NCI-H2081 treated with DMSO at 0.1 percent for 48 hours (cell line): ENCODE measurements at regions not wholly inside any gene's neighbourhood (a gene's known extent, or its start where the extent isn't known, plus 50 kb on each side); places are given as distances from the start of the nearest gene placed in this dataset.
"Not testable (repeated sequence)": the region's sequence is repeated elsewhere in the genome, so short reads cannot be mapped to it uniquely, and the experiment has no call there.

ENCODE experiments used
- DNase-seq: peaks from one replicate; lab custom pipeline; 2025; lab: John Stamatoyannopoulos, UW

DNA sequence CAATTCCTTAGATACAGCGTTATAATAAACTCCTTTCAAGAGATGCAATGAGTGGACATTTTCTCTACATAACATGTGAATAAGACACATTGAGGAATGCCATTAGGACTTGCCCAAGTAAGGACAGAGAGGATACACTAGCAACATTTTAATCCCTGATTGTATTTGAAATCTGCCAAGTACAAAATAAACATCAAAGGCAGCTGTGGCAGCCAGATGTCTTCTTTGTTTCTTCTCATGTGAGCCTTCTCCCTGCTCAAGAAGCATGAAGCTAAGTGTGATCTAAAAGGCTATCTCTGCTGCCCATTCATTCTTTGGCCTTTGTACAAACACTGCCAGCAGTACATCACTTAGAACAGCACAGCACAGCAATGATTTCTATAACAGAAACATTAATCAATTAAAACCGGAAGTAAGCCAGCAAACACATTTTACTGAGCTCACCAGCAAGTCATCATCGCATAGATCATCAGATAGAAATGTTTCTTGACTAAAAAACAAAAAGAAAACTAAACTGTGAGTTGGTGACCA, 364.0 kb downstream of the CNTN6 start:
- no peak for DNase-seq

DNA sequence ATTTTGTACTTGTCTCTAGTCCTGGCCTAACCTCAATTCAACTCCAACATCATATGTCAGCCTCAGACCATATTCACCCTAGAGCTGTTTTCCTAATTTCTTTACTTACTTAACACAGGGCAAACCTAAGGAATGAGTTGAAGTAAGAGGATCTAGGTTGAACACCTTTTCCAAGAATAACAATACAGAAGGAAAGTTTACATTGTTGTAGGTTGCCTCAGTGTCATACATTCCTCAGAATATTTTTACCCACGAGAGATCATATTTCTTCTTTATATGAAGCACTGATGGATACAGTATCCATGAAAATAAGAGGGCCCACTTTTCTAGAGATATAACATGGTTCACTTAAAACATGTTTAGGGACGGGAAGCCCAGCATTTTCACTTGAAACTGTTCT, 369.5 kb downstream of the CNTN6 start:
- DNase-seq, result no peak

DNA sequence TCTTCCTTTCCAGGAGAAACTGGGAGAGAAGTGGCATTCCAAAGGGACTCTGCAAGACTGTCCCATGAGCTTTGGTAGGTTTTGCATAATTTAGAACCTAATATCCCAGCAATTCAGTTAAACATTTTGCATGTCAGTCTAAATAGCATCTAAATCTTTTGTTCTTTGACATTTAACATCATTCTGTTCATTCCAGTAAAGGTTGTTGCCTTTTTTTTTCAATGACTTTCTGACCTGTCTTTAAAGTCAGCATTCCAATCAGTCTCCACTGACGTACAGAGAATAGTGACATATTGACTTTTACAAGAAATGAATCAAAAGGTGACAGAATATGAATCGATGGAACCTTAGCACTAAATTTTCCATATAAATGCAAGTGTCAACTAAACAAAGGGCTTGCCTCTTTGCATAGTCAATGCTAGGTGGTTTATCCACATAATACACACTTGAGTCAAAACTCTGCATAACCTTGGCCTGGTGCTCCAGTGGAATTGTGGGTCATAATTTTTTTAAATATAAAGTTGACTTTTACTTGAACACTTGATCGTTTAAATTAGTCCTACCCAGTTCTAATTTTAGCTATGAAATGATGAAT, 370.1 kb downstream of the CNTN6 start:
- no peak for DNase-seq

DNA sequence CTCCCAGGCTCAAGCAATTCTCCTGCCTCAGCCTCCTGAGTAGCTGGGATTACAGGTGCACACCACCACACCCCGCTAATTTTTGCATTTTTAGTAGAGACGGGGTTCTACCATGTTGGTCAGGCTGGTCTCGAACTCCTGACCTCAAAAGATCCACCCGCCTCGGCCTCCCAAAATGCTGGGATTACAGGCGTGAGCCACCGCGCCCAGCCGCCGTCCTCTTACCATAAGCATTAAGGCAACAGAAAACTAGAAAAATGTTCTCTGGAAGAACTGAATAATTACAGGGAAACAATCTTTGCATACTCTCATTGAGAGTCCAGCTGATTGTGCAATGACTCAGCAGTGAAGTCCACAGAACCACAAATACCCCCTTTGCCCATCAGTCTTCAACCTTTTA, 372.3 kb downstream of the CNTN6 start:
- not testable (repeated sequence) for DNase-seq

GRCh38 chr3:1468145-1468544, 375.3 kb downstream of the CNTN6 start:
- DNase-seq, result no peak

DNA sequence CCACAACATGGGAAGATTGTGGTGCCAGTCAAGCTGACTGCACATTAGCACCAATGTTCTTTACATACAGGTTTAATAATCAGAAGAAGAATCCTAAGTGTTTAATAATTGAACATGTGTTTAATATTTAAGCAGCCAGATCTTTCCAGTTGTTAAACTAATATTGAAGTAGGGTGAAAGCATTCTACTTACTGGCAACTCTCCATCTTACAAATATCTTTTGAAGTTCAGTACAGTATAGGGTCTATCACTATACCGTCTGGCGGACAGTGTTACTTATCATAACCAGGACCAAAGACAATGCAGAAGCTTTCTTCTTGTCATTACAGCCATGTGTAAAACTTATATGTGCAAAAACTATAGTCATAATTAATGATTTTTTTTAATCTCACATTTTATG, 376.4 kb downstream of the CNTN6 start:
- DNase-seq, result no peak

GRCh38 chr3:1469687-1470086, 376.9 kb downstream of the CNTN6 start:
- DNase-seq, result no peak

DNA sequence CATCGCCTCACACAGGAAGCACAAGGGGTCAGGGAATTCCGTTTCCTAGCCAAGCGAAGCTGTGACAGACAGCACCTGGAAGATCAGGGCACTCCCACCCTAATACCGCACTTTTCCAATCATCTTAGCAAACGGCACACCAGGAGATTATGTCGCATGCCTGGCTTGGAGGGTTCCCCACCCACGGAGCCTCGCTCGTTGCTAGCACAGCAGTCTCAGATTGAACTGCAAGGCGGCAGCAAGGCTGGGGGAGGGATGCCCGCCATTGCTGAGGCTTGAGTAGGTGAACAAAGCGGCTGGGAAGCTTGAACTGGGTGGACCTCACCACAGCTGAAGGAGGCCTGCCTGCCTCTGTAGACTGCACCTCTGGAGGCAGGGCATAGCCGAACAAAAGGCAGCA, 384.8 kb downstream of the CNTN6 start:
- no peak for DNase-seq

- no peak for DNase-seq
These were observed 402.6 kb downstream of the CNTN6 start for GRCh38 chr3:1495466-1495865.

GRCh38 chr3:1499694-1500093, 406.9 kb downstream of the CNTN6 start:
- DNase-seq, result no peak

- no peak for DNase-seq
These were observed 408.7 kb downstream of the CNTN6 start for GRCh38 chr3:1501406-1502115.

DNA sequence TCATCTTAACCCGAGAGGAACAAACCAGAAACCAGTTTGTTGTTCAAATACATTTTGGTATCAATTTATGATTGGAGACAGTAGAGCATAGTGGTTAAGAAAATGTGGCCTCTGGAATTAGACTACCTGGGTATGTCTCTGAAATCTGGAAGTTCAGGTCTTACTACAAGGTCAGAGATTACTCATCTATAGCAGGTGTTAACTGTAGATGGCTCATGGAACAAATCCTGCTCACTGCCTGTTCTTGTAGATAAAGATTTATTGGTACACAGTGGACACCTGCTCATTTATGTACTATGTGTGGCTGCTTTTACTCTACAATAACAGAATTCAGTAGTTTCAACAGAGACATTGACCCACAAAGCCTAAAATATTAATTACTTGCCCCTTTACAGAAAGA, 413.3 kb downstream of the CNTN6 start:
- DNase-seq, result no peak

DNA sequence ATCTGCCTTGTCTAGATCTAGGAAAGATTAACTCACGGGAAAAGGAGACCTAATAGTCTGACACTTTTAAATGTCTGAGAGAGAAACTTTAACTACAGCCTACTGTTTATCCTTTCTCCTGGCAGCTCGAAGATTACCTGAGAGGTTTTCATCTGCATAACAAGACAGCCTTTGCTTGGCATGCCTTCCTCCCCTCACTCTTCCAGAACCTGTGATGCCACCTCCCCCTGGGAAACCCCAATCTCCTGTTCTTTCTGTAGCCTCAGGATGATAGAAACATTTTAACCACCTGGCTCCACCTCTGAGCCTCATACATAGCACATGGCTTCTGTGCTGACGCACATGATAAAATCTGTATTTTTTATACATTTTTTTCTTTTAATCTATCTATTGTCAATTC, 420.8 kb downstream of the CNTN6 start:
- DNase-seq, result no peak

DNA sequence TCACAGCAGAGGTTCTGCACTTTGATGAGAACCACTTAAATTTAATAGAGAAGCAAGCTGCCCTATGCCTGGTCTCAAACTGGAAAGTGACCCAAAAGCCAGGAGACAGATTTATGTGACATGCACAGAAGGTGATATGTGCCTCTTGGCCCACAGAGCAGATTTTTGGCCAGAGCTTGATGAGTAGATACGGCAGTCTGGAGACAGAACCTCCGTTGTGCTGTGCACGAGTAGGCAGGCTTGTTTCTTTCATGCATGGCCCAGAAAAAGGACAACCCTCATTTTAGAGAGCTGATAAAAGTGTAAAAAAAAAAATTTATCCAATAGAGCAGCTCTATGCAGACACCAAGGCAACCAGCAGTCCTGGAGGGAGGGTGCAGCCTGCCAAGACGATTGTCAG, 423.1 kb downstream of the CNTN6 start:
- DNase-seq, result no peak

GRCh38 chr3:1527786-1528185, 435.0 kb downstream of the CNTN6 start:
- DNase-seq, result no peak

DNA sequence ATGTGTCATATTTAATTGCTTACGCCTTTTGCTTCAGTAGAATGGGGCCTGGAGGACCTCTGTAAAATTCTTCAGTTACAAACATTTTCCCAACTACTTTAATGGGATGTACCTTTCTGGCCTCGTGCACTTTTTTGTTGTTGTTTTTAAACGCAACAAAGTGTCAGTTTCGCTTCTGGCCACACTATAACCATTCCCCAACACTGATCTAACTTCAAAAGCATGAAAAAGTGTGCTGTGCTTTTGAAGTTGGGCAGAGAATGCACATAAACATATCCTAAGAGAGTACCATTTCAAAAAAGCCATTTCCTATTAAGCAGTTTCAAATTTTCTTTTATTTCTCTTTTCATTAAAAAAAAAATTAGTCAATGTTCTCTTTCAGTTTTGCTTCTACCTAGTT, 435.8 kb downstream of the CNTN6 start:
- DNase-seq, result no peak

DNA sequence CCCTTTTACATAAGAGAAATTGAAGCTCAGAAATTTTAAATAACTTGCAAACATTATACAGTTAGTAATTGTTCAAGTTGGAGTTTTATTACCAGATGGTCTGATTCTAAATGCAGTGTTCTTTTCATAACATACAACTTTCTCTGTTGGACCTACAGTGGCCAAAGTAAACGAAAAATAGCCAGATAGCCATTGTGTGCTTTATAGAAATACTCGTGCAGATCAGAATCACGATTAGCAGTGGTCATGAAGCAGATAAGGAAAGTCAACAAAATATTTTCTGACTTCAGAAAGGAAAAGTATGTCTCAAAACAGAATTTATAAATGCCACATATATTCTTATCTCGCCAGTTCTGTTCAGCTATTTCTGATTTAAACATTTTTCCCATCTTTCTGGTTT, 436.9 kb downstream of the CNTN6 start:
- DNase-seq, result no peak

- no peak for DNase-seq
These were observed 439.2 kb downstream of the CNTN6 start for GRCh38 chr3:1531981-1532380.

DNA sequence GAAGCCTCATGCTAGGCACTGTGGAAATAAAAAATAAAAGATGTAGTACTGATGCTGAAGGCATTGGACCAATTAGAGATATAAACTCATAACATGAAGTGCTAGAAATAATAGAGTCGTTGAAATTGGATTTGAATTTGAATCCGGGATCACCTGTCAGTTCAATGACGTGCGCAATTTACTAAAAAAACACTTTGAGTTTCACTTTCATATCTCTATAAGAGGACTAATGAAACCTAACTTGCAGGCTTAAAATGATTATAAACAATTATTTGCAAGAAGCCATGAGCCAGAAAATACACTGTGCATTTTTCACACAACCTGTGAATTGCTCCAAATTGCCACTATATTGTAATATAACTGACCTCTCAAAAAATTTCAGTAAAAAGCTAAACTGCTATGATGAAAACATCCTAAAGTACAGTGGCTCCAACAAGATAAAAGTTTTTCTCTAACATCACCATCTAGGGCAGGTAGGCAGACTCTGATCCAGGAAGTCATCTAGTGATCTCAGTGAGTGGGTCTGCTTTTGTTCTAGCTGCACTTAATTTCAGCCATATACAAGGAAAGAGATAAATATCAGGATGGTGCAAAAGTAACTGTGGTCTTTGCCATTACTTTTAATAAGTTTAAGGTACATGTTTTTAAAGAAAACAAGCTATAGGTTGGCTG, 440.2 kb downstream of the CNTN6 start:
- DNase-seq, result no peak

- DNase-seq, result no peak
These were observed 440.9 kb downstream of the CNTN6 start for GRCh38 chr3:1533763-1534162.

DNA sequence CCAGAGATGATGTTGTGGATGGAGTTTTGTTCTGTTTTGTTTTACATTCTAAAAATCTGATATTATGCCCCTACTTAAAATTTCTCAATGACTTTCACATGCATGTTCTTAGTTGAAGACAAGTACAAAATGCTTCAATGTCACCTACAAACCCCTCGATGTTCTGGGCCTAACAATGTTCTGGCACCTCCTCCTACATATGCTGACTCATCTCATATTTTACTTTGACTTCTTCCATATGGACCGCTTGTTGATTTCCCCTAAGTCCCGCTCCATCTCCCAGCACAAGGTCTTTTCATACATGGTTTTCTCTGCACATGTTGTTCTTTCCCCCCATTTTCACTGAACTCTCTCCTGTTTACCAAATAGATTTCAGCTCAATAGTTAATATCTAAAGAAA, 441.4 kb downstream of the CNTN6 start:
- no peak for DNase-seq

- no peak for DNase-seq
These were observed 442.5 kb downstream of the CNTN6 start for GRCh38 chr3:1535361-1535760.

DNA sequence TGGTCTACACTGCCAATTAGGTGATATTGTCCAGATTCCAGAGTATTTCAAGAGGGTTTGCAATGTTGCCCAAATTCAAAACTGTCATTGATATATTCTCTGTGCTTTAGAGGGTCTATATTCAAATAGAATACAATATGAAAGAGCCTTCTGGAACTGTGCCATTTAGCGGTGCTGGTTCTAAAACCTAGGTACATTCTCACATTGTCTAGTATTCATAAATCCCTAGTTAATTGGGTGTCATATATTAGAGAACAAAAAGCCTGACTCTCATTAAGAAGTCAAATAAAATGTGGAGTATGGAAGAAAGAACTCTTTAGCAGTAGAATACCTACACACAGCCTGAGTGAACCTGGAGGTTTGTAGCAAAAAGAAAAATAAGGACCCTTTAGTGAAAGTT, 447.9 kb downstream of the CNTN6 start:
- no peak for DNase-seq
